HEK293 (cell line): ENCODE measurements at regions not wholly inside any gene's neighbourhood (a gene's known extent, or its start where the extent isn't known, plus 50 kb on each side); places are given as distances from the start of the nearest gene placed in this dataset.

Experiments used
- CTCF ChIA-PET: fragments of 350-600 bp; formaldehyde crosslinking; extraction: SDS; loops from one replicate; lab custom pipeline; 2021; ENCODE audit warnings: antibody characterized with exemption; lab: Yijun Ruan, JAX
- POLR2A ChIA-PET: fragments of 300-600 bp; formaldehyde crosslinking; extraction: SDS; loops from one replicate; lab custom pipeline; 2020; ENCODE audit warnings: antibody characterized with exemption, inconsistent platforms; lab: Yijun Ruan, JAX
- H3K27ac ChIP-seq: fragments of 200-500 bp; sonication (Bioruptor generic); 2 replicates; pipeline ENCODE4 v1.5.1; 2014; ENCODE audit warnings: low read depth, low read length, control low read depth, inconsistent platforms; ENCODE audit errors: extremely low read depth
- H3K36me3 ChIP-seq, 2 experiments: fragments of 200-500 bp in 1 of 2; sonication (Bioruptor generic) in 1 of 2; 1 replicate in 1 of 2; 2 replicates in 1 of 2; pipeline ENCODE4 v1.5.1; 2014 to 2017; ENCODE audit warnings: inconsistent platforms in 2 of 2, low read length in 2 of 2; ENCODE audit not compliant: control insufficient read depth in 2 of 2, insufficient read depth in 1 of 2
- H3K4me1 ChIP-seq: fragments of 200-500 bp; sonication (Bioruptor generic); 2 replicates; pipeline ENCODE4 v1.5.1; 2014; ENCODE audit warnings: mild to moderate bottlenecking, low read length, inconsistent platforms; ENCODE audit not compliant: control insufficient read depth, insufficient read depth
- H3K4me3 ChIP-seq: 2 replicates; pipeline ENCODE4 v1.5.1; 2011; ENCODE audit warnings: low read depth, mild to moderate bottlenecking, control low read depth, low read length, moderate library complexity
- H3K9me3 ChIP-seq: fragments of 200-500 bp; sonication (Bioruptor generic); 2 replicates; pipeline ENCODE4 v1.5.1; 2014; ENCODE audit warnings: low read depth, low read length, inconsistent platforms; ENCODE audit not compliant: control insufficient read depth, insufficient read depth
- CTCF ChIP-seq: fragments of 450-650 bp; formaldehyde crosslinking; IDR thresholded peaks from 2 replicates; pipeline ENCODE4 v1.5.1; 2016; ENCODE audit warnings: missing biosample characterization, missing genetic modification characterization
- HOXD13 ChIP-seq: sonication (generic); formaldehyde crosslinking; IDR thresholded peaks from 2 replicates; pipeline ENCODE4 v1.8.0; 2022; ENCODE audit warnings: missing genetic modification reagents, borderline replicate concordance
- KLF9 ChIP-seq: fragments of 450-650 bp; formaldehyde crosslinking; IDR thresholded peaks from 2 replicates; pipeline ENCODE4 v1.5.1; 2016; ENCODE audit warnings: missing biosample characterization, missing genetic modification characterization, low read depth
- OVOL3 ChIP-seq: fragments of 450-650 bp; formaldehyde crosslinking; IDR thresholded peaks from 2 replicates; pipeline ENCODE4 v1.5.1; 2016; ENCODE audit warnings: missing biosample characterization, missing genetic modification characterization
- RBAK ChIP-seq: fragments of 450-650 bp; formaldehyde crosslinking; IDR thresholded peaks from 2 replicates; pipeline ENCODE4 v1.5.1; 2016; ENCODE audit warnings: missing biosample characterization, missing genetic modification characterization
- ZBTB7A ChIP-seq: fragments of 450-650 bp; formaldehyde crosslinking; IDR thresholded peaks from 2 replicates; pipeline ENCODE4 v1.5.1; 2016; ENCODE audit warnings: low read depth, missing biosample characterization, missing genetic modification characterization
- ZFP69B ChIP-seq: fragments of 450-650 bp; formaldehyde crosslinking; IDR thresholded peaks from 2 replicates; pipeline ENCODE4 v1.5.1; 2016; ENCODE audit warnings: missing biosample characterization, missing genetic modification characterization
- ZNF112 ChIP-seq: fragments of 450-650 bp; formaldehyde crosslinking; IDR thresholded peaks from 2 replicates; pipeline ENCODE4 v1.5.0; 2017; ENCODE audit warnings: missing biosample characterization, missing genetic modification characterization
- ZNF169 ChIP-seq: fragments of 450-650 bp; formaldehyde crosslinking; IDR thresholded peaks from 2 replicates; pipeline ENCODE4 v1.5.1; 2016; ENCODE audit warnings: missing biosample characterization, missing genetic modification characterization
- ZNF174 ChIP-seq: fragments of 450-650 bp; formaldehyde crosslinking; IDR thresholded peaks from 2 replicates; pipeline ENCODE4 v1.5.0; 2017; ENCODE audit warnings: missing biosample characterization, mild to moderate bottlenecking, missing genetic modification characterization
- ZNF175 ChIP-seq: fragments of 450-650 bp; formaldehyde crosslinking; IDR thresholded peaks from 2 replicates; pipeline ENCODE4 v1.5.1; 2016; ENCODE audit warnings: missing biosample characterization, missing genetic modification characterization
- ZNF341 ChIP-seq: fragments of 450-650 bp; formaldehyde crosslinking; IDR thresholded peaks from 2 replicates; pipeline ENCODE4; 2016; ENCODE audit warnings: low read depth, missing biosample characterization, missing genetic modification characterization
- ZNF404 ChIP-seq: fragments of 450-650 bp; formaldehyde crosslinking; IDR thresholded peaks from 2 replicates; pipeline ENCODE4 v1.5.1; 2017; ENCODE audit warnings: missing biosample characterization, missing genetic modification characterization
- ZNF48 ChIP-seq: fragments of 450-650 bp; formaldehyde crosslinking; IDR thresholded peaks from 2 replicates; pipeline ENCODE4 v1.5.1; 2016; ENCODE audit warnings: missing biosample characterization, missing genetic modification characterization
- ZNF610 ChIP-seq: fragments of 450-650 bp; formaldehyde crosslinking; IDR thresholded peaks from 2 replicates; pipeline ENCODE4 v1.5.1; 2016; ENCODE audit warnings: missing biosample characterization, missing genetic modification characterization, borderline replicate concordance
- ZNF707 ChIP-seq: fragments of 450-650 bp; formaldehyde crosslinking; IDR thresholded peaks from 2 replicates; pipeline ENCODE4 v1.5.1; 2016; ENCODE audit warnings: missing biosample characterization, missing genetic modification characterization
- ZNF792 ChIP-seq: fragments of 450-650 bp; formaldehyde crosslinking; IDR thresholded peaks from 2 replicates; pipeline ENCODE4 v1.5.1; 2016; ENCODE audit warnings: missing biosample characterization, missing genetic modification characterization

- H3K27ac ChIP-seq = no peak overlapping the region
- no peak for TF ChIP-seq HOXD13 (CRISPR knock-in tag)
- H3K9me3 ChIP-seq = no peaks in the 10 kb centered on the region
- ChIA-PET POLR2A (no interaction called here), CTCF (no interaction called here)
- no peaks in the 10 kb centered on the region; the same call in 1 of the 2 replicates for H3K4me1 ChIP-seq
- H3K36me3 ChIP-seq = no peaks in the 10 kb centered on the region
- H3K4me3 ChIP-seq = no peak overlapping the region
Observed at GRCh38 chr6:77565370-77565769, 87.5 kb upstream of the MEI4 start.

- H3K9me3 ChIP-seq = no peaks in the 10 kb centered on the region
- no peak for TF ChIP-seq ZNF112 (tag by site-specific recombination)
- no peak for TF ChIP-seq ZNF792
- TF ChIP-seq OVOL3 (tag by site-specific recombination) = no peak
- TF ChIP-seq HOXD13 (CRISPR knock-in tag) = no peak
- no peak for TF ChIP-seq ZNF169 (tag by site-specific recombination)
- TF ChIP-seq ZNF707 (tag by site-specific recombination) = no peak
- TF ChIP-seq ZNF174 = no peak
- TF ChIP-seq ZFP69B (tag by site-specific recombination) = no peak
- TF ChIP-seq CTCF (tag by site-specific recombination) = no peak
- TF ChIP-seq ZNF404 (tag by site-specific recombination) = no peak
- ChIA-PET POLR2A (no interaction called here), CTCF (interaction anchor here (1.0 kb wide), 1 partner anchor 357 kb away, joined by 3 read pairs; no protein-coding TSS in a partner anchor)
- no peaks in the 10 kb centered on the region for H3K36me3 ChIP-seq
- no peak overlapping the region for H3K4me3 ChIP-seq
- no peaks in the 10 kb centered on the region; the same call in 1 of the 2 replicates for H3K4me1 ChIP-seq
- H3K27ac ChIP-seq = no peak overlapping the region
Observed at GRCh38 chr6:77566235-77566634, 86.6 kb upstream of the MEI4 start.

- H3K4me1 ChIP-seq = no peaks in the 10 kb centered on the region
- POLR2A ChIA-PET = no interaction called here
- H3K36me3 ChIP-seq = no peaks in the 10 kb centered on the region
- H3K4me3 ChIP-seq = no peak overlapping the region
- no peak for TF ChIP-seq RBAK
- no peak for TF ChIP-seq ZNF175
- TF ChIP-seq KLF9 (tag by site-specific recombination) = no peak
- CTCF ChIA-PET = no interaction called here
- no peaks in the 10 kb centered on the region for H3K9me3 ChIP-seq
- no peak overlapping the region for H3K27ac ChIP-seq
Observed at GRCh38 chr6:77568570-77568969, 84.3 kb upstream of the MEI4 start.

- H3K4me1 ChIP-seq = no peaks in the 10 kb centered on the region
- no peaks in the 10 kb centered on the region for H3K9me3 ChIP-seq
- no peak overlapping the region for H3K4me3 ChIP-seq
- ChIA-PET CTCF (interaction anchor here (0.7 to 1.9 kb wide), 2 partner anchors 13 to 76 kb away, joined by 3 to 5 read pairs; no protein-coding TSS in a partner anchor), POLR2A (no interaction called here)
- TF ChIP-seq ZNF341 (tag by site-specific recombination) = no peak
- TF ChIP-seq ZNF610 = no peak
- no peak for TF ChIP-seq ZBTB7A (tag by site-specific recombination)
- no peak for TF ChIP-seq ZNF48 (tag by site-specific recombination)
- no peak overlapping the region for H3K27ac ChIP-seq
- H3K36me3 ChIP-seq = no peaks in the 10 kb centered on the region
Observed at GRCh38 chr6:77573843-77574242, 79.0 kb upstream of the MEI4 start.
